ENCODE measurements at regions not wholly inside any gene's neighbourhood (a gene's known extent, or its start where the extent isn't known, plus 50 kb on each side); places are given as distances from the start of the nearest gene placed in this dataset.

DNA sequence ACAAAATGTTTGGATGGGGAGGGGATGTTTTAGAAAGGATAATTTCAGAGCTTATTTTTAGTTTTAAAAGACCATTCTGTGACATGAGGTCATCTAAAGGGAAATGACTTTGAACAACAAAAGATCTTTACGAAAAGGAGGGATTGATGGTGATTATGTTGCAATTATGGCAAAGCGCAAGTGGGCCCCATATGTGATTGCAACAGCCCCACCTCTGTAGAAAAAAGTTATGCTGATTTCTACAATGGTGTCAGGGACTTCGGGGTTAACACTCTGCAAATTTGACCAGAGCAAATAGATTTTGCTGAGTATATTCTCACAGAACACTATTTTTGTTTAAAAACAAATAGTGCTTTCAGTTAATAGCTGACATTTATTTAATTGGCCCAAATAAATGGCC lies 312.8 kb downstream of the NSG2 start:
- H3K27ac ChIP-seq (ENCODE audit: low read depth, low read length): no peak overlapping the region
- no peak overlapping the region for H3K4ac ChIP-seq (replicated peaks; ENCODE audit: insufficient read length, low read depth, low read length)
- H4K91ac ChIP-seq (replicated peaks; ENCODE audit: insufficient read length, low read length): no peak overlapping the region
- H3K4me1 ChIP-seq (replicated peaks in 1 of 4; ENCODE audit: control insufficient read depth in 3 of 4, insufficient read depth in 4 of 4, low read length in 3 of 4): no peaks in the 10 kb centered on the region
- H3K4me3 ChIP-seq (ENCODE audit: extremely low read depth in 1 of 4, insufficient read depth in 2 of 4, low read depth in 3 of 4, low read length in 4 of 4): no peak overlapping the region
- H3K23me2 ChIP-seq (ENCODE audit: low read depth, low read length): no peaks in the 10 kb centered on the region
- H3K9ac ChIP-seq (replicated peaks in 1 of 4; ENCODE audit: extremely low read depth in 1 of 4, low read depth in 3 of 4, low read length in 3 of 4): no peak overlapping the region
- H2BK15ac ChIP-seq (ENCODE audit: low read length): no peak overlapping the region
- no peak for FAIRE-seq
- H3K27me3 ChIP-seq (replicated peaks in 1 of 4; ENCODE audit: control insufficient read depth in 3 of 4, extremely low read depth in 1 of 4, insufficient read depth in 3 of 4, low read length in 3 of 4): no peaks in the 10 kb centered on the region; a peak in 1 of 7 replicates
- DNase-seq (ENCODE audit: low read depth in 1 of 2, low spot score in 2 of 2): no peak
- H2BK5ac ChIP-seq (ENCODE audit: low read depth, low read length): no peak overlapping the region
- H2AFZ ChIP-seq (ENCODE audit: low read length): no peak overlapping the region
- no peak overlapping the region for H2BK20ac ChIP-seq (ENCODE audit: low read length)
- H3K79me1 ChIP-seq (ENCODE audit: low read depth, low read length): no peaks in the 10 kb centered on the region
- H2BK12ac ChIP-seq (ENCODE audit: low read depth, low read length): no peak overlapping the region
- H3K14ac ChIP-seq (ENCODE audit: insufficient read length): no peak overlapping the region
- no peak overlapping the region for H3K56ac ChIP-seq (replicated peaks; ENCODE audit: insufficient read length, low read depth, low read length)
- no peak overlapping the region for H3K23ac ChIP-seq (ENCODE audit: insufficient read length)
- CTCF ChIA-PET (ENCODE audit: partially characterized antibody): interaction anchor here (0.9 to 1.1 kb wide), 2 partner anchors 44 to 66 kb away, joined by 3 to 4 read pairs; no protein-coding TSS in a partner anchor
- H3K79me2 ChIP-seq (ENCODE audit: control insufficient read depth in 1 of 2, insufficient read depth in 2 of 2, low read length in 2 of 2): no peaks in the 10 kb centered on the region
- TF ChIP-seq CREB1 (IDR thresholded peaks at IDR 0.05) (no peak), CEBPB (IDR thresholded peaks at IDR 0.05; ENCODE audit: low read depth, low read length) (no peak), RFX5 (IDR thresholded peaks at IDR 0.05; ENCODE audit: borderline replicate concordance, low read depth, low read length) (no peak), GABPA (IDR thresholded peaks at IDR 0.05; ENCODE audit: borderline replicate concordance, insufficient read depth, low read length) (no peak), SP4 (IDR thresholded peaks at IDR 0.05; ENCODE audit: low read length) (no peak), EGR1 (IDR thresholded peaks at IDR 0.05; ENCODE audit: borderline replicate concordance, low read depth, low read length) (no peak), SP2 (IDR thresholded peaks at IDR 0.05; ENCODE audit: low read length) (no peak), TBP (IDR thresholded peaks at IDR 0.05; ENCODE audit: low read depth, low read length) (no peak), RAD21 (IDR thresholded peaks at IDR 0.05 in 1 of 2, conservative IDR thresholded peaks at IDR 0.05 in 1 of 2; ENCODE audit: low read depth in 2 of 2, low read length in 2 of 2) (no peak)
- no peak overlapping the region for H2AK5ac ChIP-seq (ENCODE audit: low read depth, low read length)
- peaks cover 7 to 8% of the 10 kb centered on the region in 2 experiments for H3K9me3 ChIP-seq (ENCODE audit: insufficient read depth in 2 of 2, low read depth in 1 of 2, low read length in 1 of 2)
- no peaks in the 10 kb centered on the region for H4K20me1 ChIP-seq (replicated peaks in 1 of 2; ENCODE audit: control insufficient read depth in 1 of 2, insufficient read depth in 2 of 2, low read length in 2 of 2)
- no peak overlapping the region for H3K18ac ChIP-seq (ENCODE audit: extremely low read depth, low read length)
- POLR2A ChIA-PET (ENCODE audit: partially characterized antibody): no interaction called here
- no peak overlapping the region for H4K5ac ChIP-seq (ENCODE audit: insufficient read length, low read depth, low read length)
- no peak overlapping the region for H4K8ac ChIP-seq (ENCODE audit: extremely low read depth, insufficient read depth, low read length)
- no peak overlapping the region for H3K4me2 ChIP-seq (ENCODE audit: insufficient read depth in 1 of 2, low read depth in 2 of 2, low read length in 2 of 2)
- no peaks in the 10 kb centered on the region for H3K36me3 ChIP-seq (ENCODE audit: control insufficient read depth in 2 of 4, insufficient read depth in 4 of 4, low read length in 3 of 4)
- H2BK120ac ChIP-seq (replicated peaks; ENCODE audit: low read depth, low read length): no peak overlapping the region
- 80% methylated on average over 3 of the region's 3 CpGs; no CpG with 5 or more reads in 1 of the 2 experiments for WGBS, 2 experiments (ENCODE audit: extremely low coverage in 1 of 2, insufficient coverage in 1 of 2, insufficient read length in 1 of 2, insufficient replicate concordance in 2 of 2, low coverage in 1 of 2, low lambda C conversion rate in 2 of 2, missing lambda C conversion rate in 1 of 2)
